ENCODE measurements at regions not wholly inside any gene's neighbourhood (a gene's known extent, or its start where the extent isn't known, plus 50 kb on each side); places are given as distances from the start of the nearest gene placed in this dataset.

DNA sequence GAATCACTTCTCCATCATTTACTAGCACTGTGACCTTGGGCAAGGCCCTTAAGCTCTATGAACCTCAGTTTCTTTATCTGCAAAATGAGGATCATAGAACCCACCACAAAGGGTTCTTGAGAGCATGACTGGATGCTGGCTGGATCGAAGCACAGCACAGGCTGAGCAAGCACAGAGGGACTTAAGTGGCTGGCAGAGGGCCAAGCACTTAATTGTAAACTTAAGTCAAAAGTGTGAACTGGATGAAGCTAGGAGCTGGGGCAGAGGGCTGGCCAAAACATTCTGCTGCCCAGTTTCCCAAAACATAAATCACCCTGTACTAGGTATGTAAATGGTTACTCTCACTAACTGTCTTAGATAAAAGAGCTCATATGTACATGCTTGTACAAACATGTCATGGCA is 112.3 kb upstream of the WWC1 start:
- Mint-ChIP-seq H3K9me3 (no peaks in the 10 kb centered on the region), H3K4me1 (no peaks in the 10 kb centered on the region), H3K27me3 (peaks cover 1% of the 10 kb centered on the region), H3K27ac (no peak overlapping the region), H3K36me3 (no peaks in the 10 kb centered on the region), H3K4me3 (no peak overlapping the region)

DNA sequence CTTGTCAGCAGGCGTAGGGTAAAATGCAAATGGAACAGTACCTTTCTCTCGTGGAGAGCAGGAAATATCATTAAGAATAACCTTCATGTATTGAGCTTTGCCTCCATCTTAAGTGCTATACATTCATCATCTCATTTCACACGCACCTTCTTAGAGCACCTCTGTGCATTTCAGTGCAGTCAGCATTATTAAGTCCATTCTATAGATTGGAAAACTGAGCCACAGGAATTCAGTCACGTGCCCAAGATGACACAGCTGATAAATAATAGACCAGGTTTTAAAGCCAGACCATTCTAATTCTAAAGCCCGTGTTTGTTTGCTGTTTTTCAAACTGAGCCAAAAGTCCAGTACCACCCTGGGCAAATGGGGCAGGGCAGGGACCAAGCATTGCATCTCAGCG is 109.2 kb upstream of the WWC1 start:
- no peaks in the 10 kb centered on the region for H3K9me3 Mint-ChIP-seq
- H3K4me1 Mint-ChIP-seq = no peaks in the 10 kb centered on the region
- peaks cover 1% of the 10 kb centered on the region for H3K27me3 Mint-ChIP-seq
- H3K27ac Mint-ChIP-seq = no peak overlapping the region
- no peaks in the 10 kb centered on the region for H3K36me3 Mint-ChIP-seq
- H3K4me3 Mint-ChIP-seq = no peak overlapping the region

DNA sequence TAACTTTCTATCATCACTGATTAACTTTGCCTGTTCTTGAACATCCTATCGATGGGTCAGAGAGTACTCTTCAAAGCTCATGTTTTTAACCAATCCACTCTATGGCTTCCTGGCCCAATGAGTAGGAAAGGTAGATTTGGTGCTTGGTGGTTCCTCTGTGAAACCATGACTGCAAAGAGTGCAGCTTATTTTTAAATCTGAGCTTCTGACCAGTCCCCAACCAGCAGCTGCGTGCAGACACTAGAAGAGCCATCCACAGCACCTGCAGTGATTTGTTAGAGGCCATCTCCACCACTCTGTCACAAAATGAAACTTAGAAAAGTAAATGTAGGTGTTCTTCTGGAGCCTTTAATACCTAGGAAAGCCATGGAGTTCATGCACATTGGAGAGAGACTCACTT is 107.3 kb upstream of the WWC1 start:
- Mint-ChIP-seq H3K9me3 (no peaks in the 10 kb centered on the region), H3K4me3 (no peak overlapping the region), H3K4me1 (no peaks in the 10 kb centered on the region), H3K27ac (no peak overlapping the region), H3K27me3 (peaks cover 1% of the 10 kb centered on the region), H3K36me3 (no peaks in the 10 kb centered on the region)

GRCh38 chr5:168186289-168187074 is 105.0 kb upstream of the WWC1 start:
- no peaks in the 10 kb centered on the region for H3K4me1 Mint-ChIP-seq
- H3K27me3 Mint-ChIP-seq = no peaks in the 10 kb centered on the region
- no peak overlapping the region for H3K27ac Mint-ChIP-seq
- H3K4me3 Mint-ChIP-seq = no peak overlapping the region
- peaks cover 0 to 2% (median 0%) of the 10 kb centered on the region in 3 donors for H3K9me3 Mint-ChIP-seq
- no peaks in the 10 kb centered on the region for H3K36me3 Mint-ChIP-seq

DNA sequence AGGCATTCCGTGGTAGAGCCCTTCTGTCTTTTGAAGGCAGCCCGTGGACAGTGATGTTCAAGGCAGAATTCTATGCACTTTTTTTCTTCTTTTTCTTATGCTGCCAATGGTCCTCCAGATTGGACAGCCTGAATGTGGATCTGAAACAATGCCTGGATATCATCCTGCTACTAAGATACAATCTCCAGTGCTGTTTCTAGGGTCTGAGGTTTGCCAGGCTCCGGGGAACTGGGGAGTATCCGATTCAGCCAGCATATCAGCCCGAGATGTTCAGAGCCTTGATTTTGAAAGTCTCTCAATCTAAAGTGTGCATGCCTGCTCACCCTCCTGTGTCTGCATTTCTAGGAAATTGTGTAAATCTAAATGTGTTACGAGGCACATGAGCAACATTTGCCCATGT is 103.8 kb upstream of the WWC1 start:
- H3K9me3 Mint-ChIP-seq = peaks cover 0 to 4% (median 0%) of the 10 kb centered on the region in 3 donors
- no peak overlapping the region for H3K27ac Mint-ChIP-seq
- H3K4me1 Mint-ChIP-seq = no peaks in the 10 kb centered on the region
- H3K4me3 Mint-ChIP-seq = no peak overlapping the region
- H3K36me3 Mint-ChIP-seq = no peaks in the 10 kb centered on the region
- H3K27me3 Mint-ChIP-seq = no peaks in the 10 kb centered on the region

DNA sequence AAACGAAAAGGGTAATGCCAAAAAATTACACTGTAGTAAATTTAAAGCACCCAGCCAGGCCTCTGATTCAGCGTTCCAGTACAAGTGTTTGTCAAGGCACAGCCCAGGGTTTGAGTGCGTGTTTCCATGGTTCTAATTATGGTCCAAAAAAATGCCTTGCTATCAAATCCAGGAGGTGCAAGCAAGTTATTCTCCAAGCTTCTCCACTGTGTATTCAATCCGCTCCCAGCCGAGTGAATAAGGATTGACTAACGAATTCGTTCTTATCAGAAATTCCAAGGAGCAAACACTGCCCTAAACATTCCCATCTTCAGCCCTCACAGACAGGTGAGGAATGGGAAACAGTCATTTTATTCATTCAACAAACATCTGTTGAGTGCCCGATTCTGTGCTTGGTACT is 103.3 kb upstream of the WWC1 start:
- no peaks in the 10 kb centered on the region for H3K36me3 Mint-ChIP-seq
- no peak overlapping the region for H3K4me3 Mint-ChIP-seq
- H3K9me3 Mint-ChIP-seq = peaks cover 0 to 4% (median 0%) of the 10 kb centered on the region in 3 donors
- no peaks in the 10 kb centered on the region for H3K4me1 Mint-ChIP-seq
- H3K27me3 Mint-ChIP-seq = no peaks in the 10 kb centered on the region
- no peak overlapping the region for H3K27ac Mint-ChIP-seq

GRCh38 chr5:168192120-168192519 is 99.3 kb upstream of the WWC1 start:
- Mint-ChIP-seq H3K27ac (no peak overlapping the region), H3K27me3 (peaks cover 4% of the 10 kb centered on the region), H3K36me3 (no peaks in the 10 kb centered on the region), H3K4me3 (no peak overlapping the region), H3K4me1 (peaks cover 0 to 3% (median 0%) of the 10 kb centered on the region in 3 donors), H3K9me3 (peaks cover 0 to 4% (median 0%) of the 10 kb centered on the region in 3 donors)

GRCh38 chr5:168193493-168194250 is 97.8 kb upstream of the WWC1 start:
- no peak overlapping the region for H3K27ac Mint-ChIP-seq
- peaks cover 0 to 3% (median 0%) of the 10 kb centered on the region in 3 donors for H3K4me1 Mint-ChIP-seq
- H3K4me3 Mint-ChIP-seq = no peak overlapping the region
- no peaks in the 10 kb centered on the region for H3K36me3 Mint-ChIP-seq
- peaks cover 4% of the 10 kb centered on the region for H3K27me3 Mint-ChIP-seq
- H3K9me3 Mint-ChIP-seq = peaks cover 0 to 4% (median 0%) of the 10 kb centered on the region in 3 donors

- peaks cover 0 to 2% (median 0%) of the 10 kb centered on the region in 3 donors for H3K9me3 Mint-ChIP-seq
- H3K27ac Mint-ChIP-seq = no peak overlapping the region
- H3K27me3 Mint-ChIP-seq = peaks cover 4% of the 10 kb centered on the region
- peaks cover 0 to 3% (median 0%) of the 10 kb centered on the region in 3 donors for H3K4me1 Mint-ChIP-seq
- H3K36me3 Mint-ChIP-seq = no peaks in the 10 kb centered on the region
- H3K4me3 Mint-ChIP-seq = no peak overlapping the region
Measured at GRCh38 chr5:168195110-168195509, 96.3 kb upstream of the WWC1 start.

- Mint-ChIP-seq H3K4me1 (peaks cover 0 to 2% (median 0%) of the 10 kb centered on the region in 3 donors), H3K27ac (no peak overlapping the region), H3K36me3 (no peaks in the 10 kb centered on the region), H3K9me3 (no peaks in the 10 kb centered on the region), H3K27me3 (peaks cover 4% of the 10 kb centered on the region), H3K4me3 (no peak overlapping the region)
Measured at GRCh38 chr5:168198359-168198758, 93.1 kb upstream of the WWC1 start.

GRCh38 chr5:168202996-168203395 is 88.4 kb upstream of the WWC1 start:
- no peaks in the 10 kb centered on the region for H3K9me3 Mint-ChIP-seq
- no peaks in the 10 kb centered on the region for H3K4me1 Mint-ChIP-seq
- H3K27ac Mint-ChIP-seq = no peak overlapping the region
- no peak overlapping the region for H3K4me3 Mint-ChIP-seq
- H3K36me3 Mint-ChIP-seq = no peaks in the 10 kb centered on the region
- H3K27me3 Mint-ChIP-seq = peaks cover 3% of the 10 kb centered on the region

DNA sequence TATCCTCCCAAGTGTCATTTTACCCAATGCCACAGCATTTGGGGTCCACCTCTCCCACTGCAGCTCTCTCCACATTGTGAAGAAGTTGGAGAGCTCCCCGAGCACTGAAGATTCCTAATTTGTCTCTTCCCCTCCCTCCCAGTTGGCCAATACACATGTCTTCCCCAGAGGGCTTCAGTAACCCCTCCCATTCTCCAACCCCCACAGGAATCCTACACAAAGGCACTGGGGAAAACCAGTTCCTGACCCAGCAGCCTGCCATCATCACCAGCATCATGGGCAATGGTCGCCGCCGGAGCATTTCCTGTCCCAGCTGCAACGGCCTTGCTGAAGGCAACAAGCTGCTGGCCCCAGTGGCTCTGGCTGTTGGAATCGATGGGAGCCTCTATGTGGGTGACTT is 87.3 kb upstream of the WWC1 start:
- Mint-ChIP-seq H3K27me3 (peaks cover 3% of the 10 kb centered on the region), H3K27ac (no peak overlapping the region), H3K36me3 (no peaks in the 10 kb centered on the region), H3K4me3 (no peak overlapping the region), H3K9me3 (no peaks in the 10 kb centered on the region), H3K4me1 (no peaks in the 10 kb centered on the region)

GRCh38 chr5:168207450-168208029 is 83.9 kb upstream of the WWC1 start:
- Mint-ChIP-seq H3K36me3 (no peaks in the 10 kb centered on the region), H3K4me3 (no peak overlapping the region), H3K27ac (no peak overlapping the region), H3K27me3 (peaks cover 3% of the 10 kb centered on the region), H3K9me3 (no peaks in the 10 kb centered on the region), H3K4me1 (no peaks in the 10 kb centered on the region)

DNA sequence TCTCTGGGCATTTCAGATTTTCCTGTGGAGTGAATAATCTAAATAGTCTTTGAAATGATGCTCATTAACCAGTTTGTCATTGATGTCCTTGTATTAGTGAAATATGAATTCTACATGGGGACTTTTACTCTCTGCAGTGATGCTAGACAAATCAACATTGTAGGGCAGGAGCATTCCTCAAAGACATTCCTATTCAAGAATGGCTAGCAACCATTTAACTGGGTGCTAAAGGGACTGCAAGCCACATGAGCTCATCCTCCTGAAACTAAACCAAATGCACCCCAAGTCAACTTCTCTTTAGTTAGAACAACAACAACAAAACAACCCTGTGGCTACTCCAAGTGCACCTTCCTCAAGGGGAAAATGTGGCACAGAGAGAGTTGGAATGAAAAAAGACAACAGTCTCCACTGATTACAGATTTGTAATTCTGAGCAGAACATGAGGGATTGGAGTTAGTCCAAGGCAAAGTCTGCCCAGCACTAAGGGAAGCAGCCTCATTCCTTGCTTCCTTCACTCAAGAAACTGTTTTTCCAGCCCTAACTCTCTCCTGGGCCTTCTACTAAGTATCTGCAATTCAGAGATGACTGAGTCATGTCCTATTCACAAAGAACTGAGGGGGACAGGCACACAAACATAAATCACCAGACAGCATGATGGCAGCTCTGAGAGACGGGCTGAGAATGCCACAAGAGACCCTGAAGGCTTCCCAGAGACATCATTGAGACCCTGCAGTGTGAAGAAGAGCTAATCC is 82.0 kb upstream of the WWC1 start:
- no peaks in the 10 kb centered on the region for H3K36me3 Mint-ChIP-seq
- no peaks in the 10 kb centered on the region for H3K9me3 Mint-ChIP-seq
- H3K4me3 Mint-ChIP-seq = no peak overlapping the region
- peak overlapping the region in 1 of 3 donors; percentile 16 for H3K27ac Mint-ChIP-seq
- no peaks in the 10 kb centered on the region for H3K4me1 Mint-ChIP-seq
- H3K27me3 Mint-ChIP-seq = no peaks in the 10 kb centered on the region

DNA sequence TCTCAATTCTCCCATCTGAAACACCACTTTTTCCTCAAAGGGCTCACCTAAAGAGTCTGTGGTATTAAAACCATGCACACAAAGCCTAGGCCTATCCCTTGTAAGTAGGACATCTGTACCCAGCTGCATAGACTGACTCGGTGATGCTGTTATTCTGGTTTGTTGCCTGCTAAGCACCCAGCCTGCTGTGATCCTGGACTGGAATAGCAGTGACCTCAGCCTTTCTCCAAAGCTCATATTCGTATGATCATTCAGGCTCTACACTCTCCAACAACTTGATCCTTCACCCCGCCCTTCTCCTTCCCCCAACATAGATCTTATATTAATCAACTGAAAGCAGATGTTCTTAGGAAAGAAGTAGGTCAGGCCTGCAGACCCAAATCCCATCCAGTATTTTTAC is 81.4 kb upstream of the WWC1 start:
- no peaks in the 10 kb centered on the region for H3K4me1 Mint-ChIP-seq

More for the DNA sequence above, 81.4 kb upstream of the WWC1 start:
- H3K9me3 Mint-ChIP-seq = no peaks in the 10 kb centered on the region
- peaks cover 4% of the 10 kb centered on the region for H3K27me3 Mint-ChIP-seq
- no peak overlapping the region for H3K27ac Mint-ChIP-seq
- no peak overlapping the region for H3K4me3 Mint-ChIP-seq
- H3K36me3 Mint-ChIP-seq = no peaks in the 10 kb centered on the region

Data from IgD-negative memory B cell (primary cell).